PC-3 (cell line): ENCODE measurements at regions not wholly inside any gene's neighbourhood (a gene's known extent, or its start where the extent isn't known, plus 50 kb on each side); places are given as distances from the start of the nearest gene placed in this dataset.

Source experiments
- ATAC-seq: fragments of 200-7000 bp; cut with Tn5 transposase; 2 replicates; pipeline ENCODE4 v1.9.1; 2020; ENCODE audit warnings: mild to moderate bottlenecking, moderate library complexity
- BruUV-seq: library from RNA; stranded (reverse); fragments of 400-500 nt; replicated peaks from 2 replicates; lab custom pipeline; 2021; lab: Mats Ljungman, UMichigan
- CTCF ChIA-PET: fragments of 300-600 bp; sonication (Branson Sonifier 250); formaldehyde crosslinking; loops from one replicate; lab custom pipeline; 2022; ENCODE audit warnings: antibody characterized with exemption; lab: Charles Lee
- POLR2A ChIA-PET: fragments of 300-600 bp; sonication (Branson Sonifier 250); formaldehyde crosslinking; loops from one replicate; lab custom pipeline; 2022; ENCODE audit warnings: antibody characterized with exemption; ENCODE audit not compliant: unreplicated experiment; lab: Charles Lee
- DNase-seq: peaks from one replicate; pipeline ENCODE4 v3.0.0-alpha.2; 2015
- H2AFZ ChIP-seq: fragments of 300-600 bp; sonication (generic); 2 replicates; pipeline ENCODE4 v1.6.0; 2016; ENCODE audit warnings: antibody characterized with exemption, low read length
- H3F3A ChIP-seq: fragments of 300-600 bp; sonication (generic); one replicate; pipeline ENCODE4 v1.6.0; 2017; ENCODE audit warnings: antibody characterized with exemption, low read length, control low read depth, mild to moderate bottlenecking; ENCODE audit not compliant: unreplicated experiment
- H3K27ac ChIP-seq: fragments of 300-600 bp; sonication (generic); 2 replicates; pipeline ENCODE4 v1.5.1; 2016; ENCODE audit warnings: mild to moderate bottlenecking, low read length
- H3K27me3 ChIP-seq: fragments of 300-600 bp; sonication (generic); 2 replicates; pipeline ENCODE4 v1.6.1; 2016; ENCODE audit warnings: low read length, mixed read lengths
- H3K36me3 ChIP-seq: fragments of 300-600 bp; sonication (generic); 2 replicates; pipeline ENCODE4 v1.6.1; 2016; ENCODE audit warnings: low read depth, mixed run types, low read length, mixed read lengths
- H3K4me1 ChIP-seq: fragments of 300-600 bp; sonication (generic); 2 replicates; pipeline ENCODE4 v1.5.1; 2016; ENCODE audit warnings: low read length; ENCODE audit not compliant: insufficient read depth
- H3K4me2 ChIP-seq: fragments of 300-600 bp; sonication (generic); 2 replicates; pipeline ENCODE4 v1.6.0; 2016; ENCODE audit warnings: low read length
- H3K4me3 ChIP-seq: fragments of 300-600 bp; sonication (generic); 2 replicates; pipeline ENCODE4 v1.5.1; 2016; ENCODE audit warnings: mild to moderate bottlenecking, low read length, mixed read lengths
- H3K79me2 ChIP-seq: fragments of 300-600 bp; sonication (generic); 2 replicates; pipeline ENCODE4 v1.6.1; 2017; ENCODE audit warnings: low read length, mixed read lengths
- H3K9ac ChIP-seq: fragments of 300-600 bp; sonication (generic); 2 replicates; pipeline ENCODE4 v1.6.0; 2016; ENCODE audit warnings: mild to moderate bottlenecking, low read length
- H3K9me2 ChIP-seq: fragments of 300-600 bp; sonication (generic); replicated peaks from 2 replicates; pipeline ENCODE4 v1.6.1; 2016; ENCODE audit warnings: mixed run types, low read length, mixed read lengths
- H3K9me3 ChIP-seq: fragments of 300-600 bp; sonication (generic); 2 replicates; pipeline ENCODE4 v1.6.1; 2016; ENCODE audit warnings: low read length, mixed read lengths
- H4K20me1 ChIP-seq: fragments of 300-600 bp; sonication (generic); 2 replicates; pipeline ENCODE4 v1.6.1; 2016; ENCODE audit warnings: low read length, mixed read lengths
- CTCF ChIP-seq: fragments of 300-600 bp; sonication (generic); conservative IDR thresholded peaks from 2 replicates; pipeline ENCODE4 v1.5.1; 2017; ENCODE audit warnings: antibody characterized with exemption, low read depth, mild to moderate bottlenecking, low read length
- EZH2 ChIP-seq: fragments of 300-600 bp; sonication (generic); IDR thresholded peaks from one replicate; pipeline ENCODE4 v1.6.1; 2017; ENCODE audit warnings: antibody characterized with exemption, mild to moderate bottlenecking, low read length; ENCODE audit not compliant: unreplicated experiment
- EZH2phosphoT487 ChIP-seq: fragments of 300-600 bp; sonication (generic); IDR thresholded peaks from 2 replicates; pipeline ENCODE4 v1.6.1; 2018; ENCODE audit warnings: mild to moderate bottlenecking, antibody characterized with exemption, low read length, borderline replicate concordance
- intact Hi-C: fragments of 100-400 bp; cut with micrococcal nuclease; formaldehyde crosslinking; loops from 2 replicates; pipeline ENCODE4 v1.9.0; 2023

- intact Hi-C loops, result no loop called here
- CTCF ChIA-PET, result no interaction called here
- Histone ChIP-seq H3K9me3 (no peaks in the 10 kb centered on the region), H3K27me3 (no peaks in the 10 kb centered on the region), H3K4me1 (peaks cover 7% of the 10 kb centered on the region), H4K20me1 (no peaks in the 10 kb centered on the region), H3K4me2 (no peak overlapping the region), H3F3A (no peaks in the 10 kb centered on the region), H2AFZ (no peak overlapping the region), H3K9ac (no peak overlapping the region), H3K79me2 (no peaks in the 10 kb centered on the region), H3K4me3 (no peak overlapping the region), H3K9me2 (no peaks in the 10 kb centered on the region), H3K36me3 (no peaks in the 10 kb centered on the region), H3K27ac (no peak overlapping the region)
- DNase-seq, result peak; percentile 51
- POLR2A ChIA-PET, result no interaction called here
- no TSS peak for BruUV-seq
- ATAC-seq, result peak; percentile 91
- TF ChIP-seq EZH2, result no peak
- TF ChIP-seq CTCF, result no peak
- no peak for TF ChIP-seq EZH2phosphoT487
Measured at GRCh38 chr7:15977663-15978062, 291.2 kb upstream of the MEOX2 start.

DNA sequence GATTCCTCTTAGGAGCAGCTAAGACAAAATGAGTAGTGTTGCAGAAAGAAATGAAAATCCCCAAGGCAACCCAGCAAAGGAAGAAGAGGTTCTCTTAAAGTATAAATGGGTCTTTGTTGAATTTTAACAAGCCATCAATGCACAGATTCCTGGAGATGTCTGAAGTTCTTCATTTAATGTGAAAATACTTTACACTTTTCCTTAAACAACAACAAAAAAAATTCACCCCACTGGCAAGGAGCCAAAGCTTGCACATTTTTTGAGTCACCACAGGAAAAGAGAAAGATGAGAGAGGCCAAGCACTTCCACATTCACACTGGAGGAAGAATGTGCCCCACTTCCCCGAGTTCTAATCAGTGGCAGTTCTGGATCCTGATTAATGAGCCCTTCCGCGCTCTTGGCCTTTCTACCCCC lies 286.4 kb upstream of the MEOX2 start:
- Histone ChIP-seq H3K9ac (no peak overlapping the region), H3F3A (no peaks in the 10 kb centered on the region), H3K4me1 (peaks cover 5% of the 10 kb centered on the region), H3K4me2 (no peak overlapping the region), H3K36me3 (no peaks in the 10 kb centered on the region), H2AFZ (no peak overlapping the region), H3K4me3 (no peak overlapping the region), H3K9me3 (no peaks in the 10 kb centered on the region), H3K27ac (no peak overlapping the region), H4K20me1 (no peaks in the 10 kb centered on the region), H3K9me2 (no peaks in the 10 kb centered on the region), H3K27me3 (no peaks in the 10 kb centered on the region), H3K79me2 (no peaks in the 10 kb centered on the region)
- no TSS peak for BruUV-seq
- ATAC-seq, result no peak
- intact Hi-C loops, result no loop called here
- ChIA-PET POLR2A (no interaction called here), CTCF (no interaction called here)
- no peak for DNase-seq
- TF ChIP-seq EZH2phosphoT487 (no peak), CTCF (no peak), EZH2 (no peak)

DNA sequence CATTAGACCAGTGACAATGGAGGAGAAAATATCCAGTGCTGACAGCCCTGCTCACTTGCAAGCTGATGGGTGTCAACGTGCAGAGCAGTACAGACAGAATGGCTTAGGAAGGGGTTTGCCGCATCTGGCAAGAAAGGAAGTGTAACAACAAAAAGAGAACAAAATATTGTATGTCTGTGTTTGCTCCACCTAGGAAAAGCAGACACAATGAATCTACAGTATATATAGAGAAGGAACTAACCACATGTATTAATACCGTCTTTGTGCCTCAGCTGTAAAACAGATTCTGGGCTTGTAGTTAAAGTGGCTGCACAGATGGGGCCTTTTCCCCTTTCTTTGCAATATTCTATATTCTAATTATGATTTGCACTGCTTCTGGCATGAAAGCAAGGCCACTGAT lies 281.1 kb upstream of the MEOX2 start:
- ChIA-PET CTCF (no interaction called here), POLR2A (no interaction called here)
- no TSS peak for BruUV-seq
- Histone ChIP-seq H3K9ac (no peak overlapping the region), H3K27ac (no peak overlapping the region), H3K4me3 (no peak overlapping the region), H3K79me2 (no peaks in the 10 kb centered on the region), H3K9me2 (no peaks in the 10 kb centered on the region), H3K27me3 (no peaks in the 10 kb centered on the region), H3K36me3 (no peaks in the 10 kb centered on the region), H3K4me1 (no peaks in the 10 kb centered on the region), H3F3A (no peaks in the 10 kb centered on the region), H3K4me2 (no peak overlapping the region), H2AFZ (no peak overlapping the region), H4K20me1 (no peaks in the 10 kb centered on the region), H3K9me3 (no peaks in the 10 kb centered on the region)
- ATAC-seq (no peak), DNase-seq (no peak)
- TF ChIP-seq EZH2phosphoT487 (no peak), CTCF (no peak), EZH2 (no peak)
- intact Hi-C loops, result no loop called here
